MM.1S (cell line): ENCODE measurements at regions not wholly inside any gene's neighbourhood (a gene's known extent, or its start where the extent isn't known, plus 50 kb on each side); places are given as distances from the start of the nearest gene placed in this dataset.

Experiments
- CTCF ChIP-seq: fragments of 300-600 bp; sonication (generic); IDR thresholded peaks from 2 replicates; pipeline ENCODE4 v1.5.1; 2016; ENCODE audit warnings: antibody characterized with exemption, low read length, mixed read lengths
- EZH2 ChIP-seq: fragments of 300-600 bp; sonication (generic); optimal IDR thresholded peaks from 2 replicates; pipeline ENCODE3; 2017; ENCODE audit warnings: low read depth, mild to moderate bottlenecking, antibody characterized with exemption, low read length, mixed read lengths
- EZH2phosphoT487 ChIP-seq: fragments of 300-600 bp; sonication (generic); IDR thresholded peaks from 2 replicates; pipeline ENCODE4 v1.6.1; 2018; ENCODE audit warnings: antibody characterized with exemption, low read length

DNA sequence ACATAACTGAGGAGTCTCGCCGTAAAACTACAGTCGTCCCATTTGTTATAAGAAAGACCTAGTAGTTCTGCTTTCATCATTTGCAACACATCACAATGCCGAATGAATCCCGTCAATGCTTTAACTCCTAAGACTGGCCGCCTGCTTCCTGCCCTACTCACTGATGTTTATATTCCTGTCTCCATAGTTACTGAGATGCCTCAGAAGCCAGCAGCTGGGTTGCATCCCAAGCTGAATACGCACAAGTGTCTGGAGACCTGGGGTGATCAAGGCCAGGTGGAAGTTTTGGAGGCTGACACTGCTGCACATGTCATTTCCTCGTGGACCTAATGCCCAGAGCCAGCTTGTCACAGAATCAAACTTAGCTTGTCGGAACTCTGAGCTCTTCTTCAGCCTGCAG is 95.2 kb upstream of the UBE2E1 start:
- no peak for TF ChIP-seq CTCF
- TF ChIP-seq EZH2, result no peak
- TF ChIP-seq EZH2phosphoT487, result no peak
